OCI-M1 (cell line): ENCODE measurements at regions not wholly inside any gene's neighbourhood (a gene's known extent, or its start where the extent isn't known, plus 50 kb on each side); places are given as distances from the start of the nearest gene placed in this dataset.

ENCODE experiments used
- DNase-seq: peaks from one replicate; lab custom pipeline; 2025; lab: John Stamatoyannopoulos, UW

- DNase-seq: no peak
These were observed 259.9 kb downstream of the ADGRG6 start for GRCh38 chr6:142561511-142562265.

- DNase-seq: no peak
These were observed 261.1 kb downstream of the ADGRG6 start for GRCh38 chr6:142562865-142563264.

DNA sequence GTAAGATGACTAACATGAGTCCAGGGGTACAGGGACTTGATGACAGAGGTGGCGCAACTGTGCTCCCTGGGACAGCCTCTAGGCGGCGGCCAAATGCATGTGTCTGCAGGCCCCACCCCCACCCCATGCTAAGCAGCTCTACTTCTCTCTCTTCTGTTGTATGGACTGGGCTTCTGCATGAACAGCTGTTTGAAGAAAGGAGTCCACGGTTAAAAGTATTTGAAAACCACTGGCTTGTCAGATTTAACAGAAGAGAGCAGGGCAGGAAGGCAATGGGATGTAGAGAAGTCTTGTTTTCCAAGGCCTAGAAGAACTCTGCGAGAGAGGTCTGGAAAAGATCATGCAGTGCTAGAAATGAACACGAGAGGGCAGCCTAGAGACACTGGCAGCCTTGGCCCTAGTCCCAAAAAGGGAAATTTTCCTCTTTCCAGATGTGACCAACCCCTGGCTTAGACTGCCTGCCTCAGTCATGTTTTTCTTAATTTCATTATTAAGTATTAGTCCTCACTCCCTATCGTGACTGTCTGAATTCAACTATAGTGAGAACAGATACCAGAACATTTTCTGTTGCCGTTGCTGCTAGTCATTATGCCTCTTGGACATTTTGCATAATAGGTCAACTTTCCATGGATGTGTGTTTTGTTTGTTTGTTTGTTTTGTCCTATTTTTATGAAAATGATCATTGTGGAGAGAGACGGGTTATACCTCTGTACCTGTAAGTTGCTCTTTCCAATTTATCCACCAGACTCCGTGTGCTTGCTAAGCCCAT lies 265.0 kb downstream of the ADGRG6 start:
- DNase-seq: peak; percentile 89

GRCh38 chr6:142567461-142567860 lies 265.7 kb downstream of the ADGRG6 start:
- DNase-seq: no peak

GRCh38 chr6:142568857-142569597 lies 267.2 kb downstream of the ADGRG6 start:
- DNase-seq: peak; percentile 49

GRCh38 chr6:142569676-142570075 lies 267.9 kb downstream of the ADGRG6 start:
- DNase-seq: no peak

- DNase-seq: no peak
These were observed 268.4 kb downstream of the ADGRG6 start for GRCh38 chr6:142570221-142570671.

DNA sequence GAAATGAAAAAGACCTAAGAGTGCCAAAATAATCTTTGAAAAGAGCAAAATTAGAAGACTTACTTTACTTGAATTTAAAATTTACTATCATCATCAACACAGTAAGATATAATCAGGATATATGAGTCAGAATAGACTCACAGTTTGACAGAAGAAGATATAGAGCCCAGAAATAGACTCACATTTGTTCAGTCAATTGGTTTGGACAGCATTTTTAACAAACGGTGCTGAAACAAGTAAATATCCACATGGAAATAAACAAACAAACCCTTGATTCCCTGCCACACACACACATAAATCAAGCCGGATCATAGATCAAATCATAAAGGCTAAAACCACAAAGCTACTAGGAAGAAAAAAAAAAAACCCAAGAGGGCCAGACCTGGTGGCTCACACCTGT lies 291.1 kb downstream of the ADGRG6 start:
- no peak for DNase-seq

DNA sequence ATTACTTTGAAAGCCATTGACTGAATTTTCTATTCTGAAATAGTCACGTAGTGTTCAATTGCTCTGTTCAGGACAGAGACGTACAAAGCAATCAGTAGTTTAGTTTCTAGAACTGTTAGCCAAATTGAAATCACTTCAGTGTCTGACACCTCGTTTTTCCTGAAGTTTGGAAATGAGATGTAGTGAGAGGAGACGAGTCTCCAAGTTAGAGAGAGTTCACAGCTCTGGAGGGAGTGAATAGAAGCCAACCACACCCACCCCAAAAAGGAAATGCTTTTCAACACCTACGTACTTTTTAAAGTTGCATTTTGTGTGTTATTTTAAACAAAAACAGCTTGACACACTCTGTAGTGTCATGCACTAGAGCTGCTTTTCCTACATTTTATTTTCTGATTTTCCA lies 296.0 kb downstream of the ADGRG6 start:
- no peak for DNase-seq

GRCh38 chr6:142601427-142601826 lies 299.6 kb downstream of the ADGRG6 start:
- no peak for DNase-seq

DNA sequence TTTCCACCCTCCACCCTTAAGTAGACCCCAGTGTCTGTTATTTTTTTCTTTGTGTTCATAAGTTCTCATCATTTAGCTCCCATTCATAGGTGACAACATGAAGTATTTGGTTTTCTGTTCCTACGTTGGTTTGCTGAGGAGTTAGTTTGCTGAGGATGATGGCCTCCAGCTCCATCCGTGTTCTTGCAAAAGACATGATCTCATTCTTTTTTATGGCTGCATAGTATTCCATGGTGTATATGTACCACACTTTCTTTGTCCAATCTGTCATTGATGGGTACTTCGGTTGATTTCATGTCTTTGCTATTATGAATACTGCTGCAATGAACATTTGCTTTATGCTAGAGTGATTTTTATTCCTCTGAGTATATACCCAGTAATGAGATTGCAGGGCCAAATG lies 301.2 kb downstream of the ADGRG6 start:
- DNase-seq: no peak

DNA sequence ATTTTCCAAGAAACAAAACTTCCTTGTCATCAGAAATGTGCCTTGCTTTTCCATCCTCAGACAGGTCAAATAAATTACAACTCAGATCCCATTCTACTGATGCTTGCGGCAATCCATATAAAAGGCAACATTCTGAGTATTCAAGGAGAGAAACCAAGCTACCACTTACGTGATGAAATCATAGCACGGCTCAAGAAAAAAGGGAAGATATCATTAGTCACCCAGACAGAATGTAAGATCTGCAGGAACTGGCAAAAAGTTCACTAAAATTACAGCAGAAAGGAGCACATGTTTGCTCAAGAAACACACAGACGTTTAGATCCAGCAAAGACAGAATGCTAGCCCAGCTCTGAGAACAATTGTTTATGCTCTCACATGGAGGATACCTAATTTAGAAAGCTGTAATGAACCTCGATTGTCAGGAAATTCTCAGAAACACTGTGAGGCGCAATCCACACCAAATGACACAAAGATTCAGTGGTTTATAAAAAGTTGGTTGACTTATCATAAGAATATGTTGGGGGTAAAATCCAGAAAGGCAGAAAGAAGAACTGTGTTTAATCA lies 304.2 kb downstream of the ADGRG6 start:
- peak; percentile 64 for DNase-seq

DNA sequence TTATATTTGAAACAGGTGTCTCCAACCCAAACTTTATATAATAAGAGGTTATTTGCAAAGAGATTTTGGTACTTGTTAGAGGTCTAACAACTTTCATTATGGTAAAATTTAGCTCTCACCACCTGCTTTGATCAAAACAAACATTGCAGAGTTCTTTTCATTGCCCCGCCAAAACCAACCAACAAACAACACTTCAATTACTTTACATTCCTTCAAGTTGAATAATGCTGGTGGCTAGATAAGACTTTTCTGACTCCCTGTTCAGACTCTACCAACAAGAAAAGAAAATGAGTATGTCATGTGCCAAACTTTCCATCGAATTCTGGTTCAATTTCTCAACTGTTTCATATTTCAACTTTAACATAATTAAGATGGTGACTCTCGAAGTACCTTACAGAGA lies 311.1 kb downstream of the ADGRG6 start:
- DNase-seq: no peak

GRCh38 chr6:142613981-142614380 lies 312.2 kb downstream of the ADGRG6 start:
- DNase-seq: peak; percentile 50

DNA sequence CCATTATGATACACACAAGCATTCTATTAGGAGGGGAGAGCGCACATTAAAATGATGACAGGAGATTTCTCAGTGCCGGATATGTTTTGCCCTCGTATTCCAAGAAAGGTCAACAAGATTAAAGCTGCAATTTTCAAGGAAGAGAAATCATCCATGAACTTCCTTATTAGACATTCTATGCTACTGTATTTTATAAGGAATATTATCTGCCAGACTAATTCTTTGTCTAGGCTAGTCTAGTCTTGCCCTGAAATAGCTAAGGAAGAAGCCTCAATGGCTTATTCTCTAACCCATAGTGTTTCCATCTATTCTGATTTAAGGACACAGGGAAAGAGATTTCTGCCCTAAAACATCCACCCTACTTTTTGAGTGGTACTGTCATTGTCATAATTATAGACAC lies 315.4 kb downstream of the ADGRG6 start:
- DNase-seq: no peak

DNA sequence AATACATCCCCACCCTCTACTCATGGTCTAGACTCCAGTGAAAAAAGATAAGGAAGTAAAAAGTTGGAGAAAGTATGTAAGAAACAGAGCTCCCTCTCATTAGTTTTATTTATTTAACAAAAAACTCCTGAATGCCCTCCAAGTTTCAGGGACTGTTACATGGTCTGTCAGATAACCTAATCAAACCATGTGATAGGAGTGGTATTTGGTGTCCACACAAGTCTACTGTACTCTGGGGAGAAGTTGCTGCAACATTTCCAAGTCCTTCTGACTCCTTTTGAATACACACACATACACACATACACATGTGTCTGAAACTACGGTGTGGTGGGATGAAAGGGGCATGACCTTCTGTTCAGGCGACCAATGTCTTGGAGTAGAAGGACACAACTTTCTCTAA lies 320.0 kb downstream of the ADGRG6 start:
- DNase-seq: no peak

DNA sequence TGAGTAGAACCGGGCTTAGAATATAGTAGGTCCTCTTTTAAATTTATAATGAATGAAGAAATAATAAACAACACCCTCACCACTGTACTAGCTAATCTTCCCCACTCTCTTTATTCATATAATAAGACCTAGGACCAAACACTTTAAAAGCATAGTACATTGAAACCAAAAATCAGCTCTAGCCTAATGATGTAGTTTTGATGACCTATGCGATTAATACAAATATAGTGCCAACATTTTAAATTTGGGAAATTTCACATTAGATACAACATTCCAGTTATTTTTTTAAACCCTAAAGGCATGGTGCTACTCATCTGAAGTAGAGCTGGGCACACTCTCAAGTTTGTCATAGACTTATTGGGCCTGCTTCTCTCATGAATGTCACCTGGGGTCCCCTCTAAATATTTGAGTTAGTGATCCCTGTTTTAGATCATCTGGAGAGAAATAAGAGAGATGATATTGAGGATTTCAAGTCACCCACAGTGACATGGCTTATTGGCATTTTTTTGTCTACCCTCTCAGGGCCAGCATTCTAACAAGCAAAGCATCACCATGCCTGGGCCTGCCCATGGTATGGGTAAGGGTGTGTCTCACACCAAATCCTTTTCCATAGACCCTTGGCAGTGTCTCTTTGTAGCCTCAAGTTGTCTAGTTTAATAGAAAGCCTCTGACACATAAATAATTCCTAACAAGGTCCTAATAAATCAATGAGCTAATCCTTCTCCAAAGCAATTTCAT lies 319.8 kb downstream of the HIVEP2 start:
- DNase-seq: no peak

DNA sequence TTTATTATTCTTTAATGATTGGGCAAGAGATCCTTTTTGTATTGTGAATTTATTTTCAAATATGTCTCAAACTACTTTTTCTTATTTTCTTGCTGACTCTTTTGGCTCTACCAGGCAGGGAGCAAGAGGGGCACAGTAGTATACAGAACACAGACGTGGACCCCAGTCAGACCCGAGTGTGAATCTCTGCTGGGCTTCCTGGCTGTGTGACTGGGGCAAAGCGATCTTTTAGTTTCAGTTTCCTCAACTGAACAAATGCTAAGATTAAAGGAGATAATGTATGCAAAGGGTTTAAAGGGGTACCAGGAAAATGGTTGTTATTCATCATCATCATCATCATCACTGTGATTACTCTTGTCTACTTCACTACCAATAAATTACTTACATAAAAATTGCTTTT lies 317.5 kb downstream of the HIVEP2 start:
- DNase-seq: peak; percentile 34

- no peak for DNase-seq
These were observed 313.2 kb downstream of the HIVEP2 start for GRCh38 chr6:142631517-142632385.

DNA sequence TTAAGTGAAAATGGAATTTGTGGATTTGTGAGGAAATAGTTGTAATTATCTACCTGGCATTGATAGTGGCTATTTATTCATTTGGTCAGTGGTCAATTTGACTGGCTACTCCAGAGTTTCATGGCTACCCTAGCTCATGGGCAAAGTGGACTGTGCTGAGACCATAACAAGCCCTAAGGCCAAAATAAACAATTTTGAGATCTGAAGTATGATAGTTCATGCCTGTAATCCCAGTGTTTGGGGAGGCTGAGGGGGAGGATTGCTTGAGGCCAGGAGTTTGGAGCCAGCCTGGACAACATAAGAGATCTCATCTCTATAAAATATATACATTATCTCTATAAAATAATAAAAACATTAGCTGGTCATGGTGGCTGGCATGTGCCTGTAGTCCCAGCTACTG lies 311.7 kb downstream of the HIVEP2 start:
- no peak for DNase-seq

- DNase-seq: no peak
These were observed 309.8 kb downstream of the HIVEP2 start for GRCh38 chr6:142635130-142635529.
